Prostate gland (tissue), 2 donors: ENCODE measurements at regions not wholly inside any gene's neighbourhood (a gene's known extent, or its start where the extent isn't known, plus 50 kb on each side); places are given as distances from the start of the nearest gene placed in this dataset.
"Not testable (repeated sequence)": the region's sequence is repeated elsewhere in the genome, so short reads cannot be mapped to it uniquely, and the experiment has no call there.

Experiments used
- POLR2A ChIP-seq: fragments of 450-650 bp; IDR thresholded peaks from one replicate; pipeline ENCODE4 v1.6.1; 2016; ENCODE audit warnings: antibody characterized with exemption, mild to moderate bottlenecking
- POLR2AphosphoS5 ChIP-seq: sonication (generic); formaldehyde crosslinking; IDR thresholded peaks from one replicate; pipeline ENCODE4 v1.6.1; 2017; ENCODE audit warnings: antibody characterized with exemption
- TF ChIP-seq, protein P1 (sequence below), 4 experiments: fragments of 200-600 bp in 2 of 4; fragments of 450-650 bp in 2 of 4; sonication (generic) in 2 of 4; IDR thresholded peaks; 1 replicate in 3 of 4; 2 replicates in 1 of 4; pipeline ENCODE4 v1.5.1; 2016 to 2019; ENCODE audit warnings: antibody characterized with exemption in 4 of 4, mild to moderate bottlenecking in 2 of 4, moderate library complexity in 2 of 4

DNA sequence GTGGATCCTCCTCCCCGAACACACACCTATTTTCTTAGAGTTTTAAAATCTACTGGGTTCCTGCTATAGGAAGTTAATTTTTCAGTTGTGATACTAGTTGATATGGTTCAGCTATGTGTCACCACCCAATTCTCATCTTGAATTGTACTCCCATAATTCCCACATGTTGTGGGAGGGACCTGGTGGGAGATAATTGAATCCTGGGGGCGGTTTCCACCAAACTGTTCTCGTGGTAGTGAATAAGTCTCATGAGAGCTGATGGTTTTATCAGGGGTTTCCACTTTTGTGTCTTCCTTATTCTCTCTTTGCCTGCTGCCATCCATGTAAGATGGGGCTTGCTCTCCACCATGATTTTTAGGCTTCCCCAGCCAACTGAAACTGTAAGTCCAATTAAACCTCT is 571.6 kb downstream of the KCNA4 start:
- TF ChIP-seq POLR2AphosphoS5, POLR2A: not testable (repeated sequence)
- TF ChIP-seq, protein P1, sequence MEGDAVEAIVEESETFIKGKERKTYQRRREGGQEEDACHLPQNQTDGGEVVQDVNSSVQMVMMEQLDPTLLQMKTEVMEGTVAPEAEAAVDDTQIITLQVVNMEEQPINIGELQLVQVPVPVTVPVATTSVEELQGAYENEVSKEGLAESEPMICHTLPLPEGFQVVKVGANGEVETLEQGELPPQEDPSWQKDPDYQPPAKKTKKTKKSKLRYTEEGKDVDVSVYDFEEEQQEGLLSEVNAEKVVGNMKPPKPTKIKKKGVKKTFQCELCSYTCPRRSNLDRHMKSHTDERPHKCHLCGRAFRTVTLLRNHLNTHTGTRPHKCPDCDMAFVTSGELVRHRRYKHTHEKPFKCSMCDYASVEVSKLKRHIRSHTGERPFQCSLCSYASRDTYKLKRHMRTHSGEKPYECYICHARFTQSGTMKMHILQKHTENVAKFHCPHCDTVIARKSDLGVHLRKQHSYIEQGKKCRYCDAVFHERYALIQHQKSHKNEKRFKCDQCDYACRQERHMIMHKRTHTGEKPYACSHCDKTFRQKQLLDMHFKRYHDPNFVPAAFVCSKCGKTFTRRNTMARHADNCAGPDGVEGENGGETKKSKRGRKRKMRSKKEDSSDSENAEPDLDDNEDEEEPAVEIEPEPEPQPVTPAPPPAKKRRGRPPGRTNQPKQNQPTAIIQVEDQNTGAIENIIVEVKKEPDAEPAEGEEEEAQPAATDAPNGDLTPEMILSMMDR (IDR thresholded peaks at IDR 0.05) = not testable (repeated sequence)
